ENCODE measurements at regions not wholly inside any gene's neighbourhood (a gene's known extent, or its start where the extent isn't known, plus 50 kb on each side); places are given as distances from the start of the nearest gene placed in this dataset.

DNA sequence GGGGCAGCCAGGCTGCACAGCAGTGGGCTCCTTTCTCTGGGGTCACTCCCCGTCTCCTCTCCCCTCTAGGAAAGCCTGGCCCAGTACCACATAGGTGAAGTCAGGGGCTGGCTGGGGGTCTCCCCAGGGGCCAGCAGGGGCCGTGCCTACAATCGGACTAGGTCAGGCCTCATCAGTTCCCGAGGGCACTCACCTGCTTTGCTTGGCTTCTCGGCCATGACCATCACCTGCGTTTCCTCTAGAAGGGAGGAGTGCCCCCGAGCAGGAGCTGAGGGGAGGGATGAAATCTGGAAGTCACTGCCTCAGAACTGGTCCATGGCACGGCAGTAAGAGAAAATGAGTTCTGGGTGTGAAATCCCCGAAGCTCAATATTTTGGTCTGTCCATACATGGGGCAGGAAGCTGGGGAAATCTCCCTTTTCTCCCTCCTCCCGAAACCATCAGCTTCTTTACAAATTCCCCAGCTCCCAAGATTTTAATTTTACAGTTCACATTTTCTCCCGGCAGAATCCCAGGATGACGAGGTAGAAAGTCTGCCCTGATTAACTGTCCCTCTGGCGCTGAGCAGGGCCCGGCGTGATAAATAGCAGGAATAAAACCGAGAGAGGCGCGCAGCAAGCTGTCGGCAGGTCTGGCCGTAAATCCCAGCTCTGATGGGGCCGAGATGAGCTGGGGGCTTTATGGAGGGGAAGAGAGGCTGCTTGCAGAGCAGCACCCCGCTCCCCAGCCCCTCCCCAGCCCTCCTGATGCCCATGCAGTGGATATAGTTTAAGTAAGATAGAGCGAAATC is 172.1 kb downstream of the RBFOX3 start:
- no peak for TF ChIP-seq POLR2AphosphoS5 (IDR thresholded peaks at IDR 0.05)
- TF ChIP-seq, protein P1, sequence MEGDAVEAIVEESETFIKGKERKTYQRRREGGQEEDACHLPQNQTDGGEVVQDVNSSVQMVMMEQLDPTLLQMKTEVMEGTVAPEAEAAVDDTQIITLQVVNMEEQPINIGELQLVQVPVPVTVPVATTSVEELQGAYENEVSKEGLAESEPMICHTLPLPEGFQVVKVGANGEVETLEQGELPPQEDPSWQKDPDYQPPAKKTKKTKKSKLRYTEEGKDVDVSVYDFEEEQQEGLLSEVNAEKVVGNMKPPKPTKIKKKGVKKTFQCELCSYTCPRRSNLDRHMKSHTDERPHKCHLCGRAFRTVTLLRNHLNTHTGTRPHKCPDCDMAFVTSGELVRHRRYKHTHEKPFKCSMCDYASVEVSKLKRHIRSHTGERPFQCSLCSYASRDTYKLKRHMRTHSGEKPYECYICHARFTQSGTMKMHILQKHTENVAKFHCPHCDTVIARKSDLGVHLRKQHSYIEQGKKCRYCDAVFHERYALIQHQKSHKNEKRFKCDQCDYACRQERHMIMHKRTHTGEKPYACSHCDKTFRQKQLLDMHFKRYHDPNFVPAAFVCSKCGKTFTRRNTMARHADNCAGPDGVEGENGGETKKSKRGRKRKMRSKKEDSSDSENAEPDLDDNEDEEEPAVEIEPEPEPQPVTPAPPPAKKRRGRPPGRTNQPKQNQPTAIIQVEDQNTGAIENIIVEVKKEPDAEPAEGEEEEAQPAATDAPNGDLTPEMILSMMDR (IDR thresholded peaks at IDR 0.05) = no peak
- no peak for TF ChIP-seq EP300 (IDR thresholded peaks at IDR 0.05)
- TF ChIP-seq POLR2A (IDR thresholded peaks at IDR 0.05) = no peak
- no peak for ATAC-seq
- Histone ChIP-seq H3K4me1 (no peaks in the 10 kb centered on the region), H3K4me3 (no peak overlapping the region), H3K36me3 (no peaks in the 10 kb centered on the region), H3K9me3 (peaks cover 0 to 8% (median 0%) of the 10 kb centered on the region in 3 donors), H3K27ac (no peak overlapping the region), H3K27me3 (peaks cover 66% of the 10 kb centered on the region)
- 71 to 100% methylated on average over 1 to 7 of the region's 23 CpGs for WGBS, 2 donors (ENCODE audit: low coverage in 1 of 2)

DNA sequence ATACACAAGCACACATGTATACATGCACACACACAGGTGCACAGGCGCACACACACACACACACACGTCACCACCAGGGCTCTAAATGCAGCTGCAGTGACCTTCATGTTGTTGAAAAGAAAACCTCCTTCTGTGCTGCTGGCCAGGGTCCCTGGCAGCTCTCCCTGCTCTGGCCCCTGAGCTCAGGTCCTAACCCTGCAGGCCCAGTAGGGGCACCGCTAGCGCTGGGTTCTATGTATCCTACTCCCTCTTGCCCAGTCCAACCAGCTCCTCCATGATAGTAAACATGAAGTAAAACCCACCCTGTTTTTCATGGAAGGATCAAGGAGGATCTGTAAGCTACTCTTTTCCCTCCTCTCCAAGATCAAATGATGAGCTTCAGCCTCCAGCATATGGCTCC is 172.8 kb downstream of the RBFOX3 start:
- H3K36me3 ChIP-seq = no peaks in the 10 kb centered on the region
- H3K9me3 ChIP-seq = peaks cover 0 to 8% (median 0%) of the 10 kb centered on the region in 3 donors
- H3K4me3 ChIP-seq = no peak overlapping the region
- no peak for ATAC-seq
- TF ChIP-seq, protein P1 (IDR thresholded peaks at IDR 0.05) = no peak
- TF ChIP-seq POLR2AphosphoS5 (IDR thresholded peaks at IDR 0.05) (no peak), POLR2A (IDR thresholded peaks at IDR 0.05) (no peak), EP300 (IDR thresholded peaks at IDR 0.05) (no peak)
- H3K4me1 ChIP-seq = no peaks in the 10 kb centered on the region
- peaks cover 73% of the 10 kb centered on the region for H3K27me3 ChIP-seq
- no peak overlapping the region for H3K27ac ChIP-seq
- 70 to 82% methylated on average over 2 of the region's 4 CpGs for WGBS, 2 donors (ENCODE audit: low coverage in 1 of 2)

DNA sequence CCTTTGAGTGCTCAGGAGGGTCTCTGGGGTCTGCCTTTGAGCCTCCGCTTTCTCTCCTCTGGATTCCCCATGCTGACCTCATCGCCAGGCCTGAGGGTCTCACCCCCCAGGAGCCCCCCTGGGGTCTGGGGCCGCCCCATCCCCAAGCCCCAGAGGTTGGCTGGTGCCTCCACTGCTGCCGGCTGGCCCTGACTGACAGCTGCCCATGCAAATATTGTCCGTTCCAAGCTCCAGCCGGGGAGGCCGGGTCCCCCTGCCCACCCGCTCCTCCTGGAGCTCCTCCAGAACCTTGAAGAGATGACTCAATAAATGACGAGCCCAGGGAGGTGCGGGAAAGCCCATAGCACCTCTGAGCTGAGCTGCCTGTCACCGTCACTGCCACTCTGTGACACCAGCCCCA is 173.8 kb downstream of the RBFOX3 start:
- Histone ChIP-seq H3K36me3 (no peaks in the 10 kb centered on the region), H3K9me3 (peaks cover 0 to 8% (median 0%) of the 10 kb centered on the region in 3 donors), H3K4me1 (no peaks in the 10 kb centered on the region), H3K27me3 (peaks cover 76% of the 10 kb centered on the region), H3K27ac (no peak overlapping the region), H3K4me3 (no peak overlapping the region)
- no peak for TF ChIP-seq POLR2AphosphoS5 (IDR thresholded peaks at IDR 0.05)
- no peak for TF ChIP-seq POLR2A (IDR thresholded peaks at IDR 0.05)
- TF ChIP-seq, protein P1 (IDR thresholded peaks at IDR 0.05) = no peak
- no peak for TF ChIP-seq EP300 (IDR thresholded peaks at IDR 0.05)
- no peak for ATAC-seq
- no CpG with 5 or more reads among the region's 11 CpGs for WGBS, 2 donors (ENCODE audit: low coverage in 1 of 2)

DNA sequence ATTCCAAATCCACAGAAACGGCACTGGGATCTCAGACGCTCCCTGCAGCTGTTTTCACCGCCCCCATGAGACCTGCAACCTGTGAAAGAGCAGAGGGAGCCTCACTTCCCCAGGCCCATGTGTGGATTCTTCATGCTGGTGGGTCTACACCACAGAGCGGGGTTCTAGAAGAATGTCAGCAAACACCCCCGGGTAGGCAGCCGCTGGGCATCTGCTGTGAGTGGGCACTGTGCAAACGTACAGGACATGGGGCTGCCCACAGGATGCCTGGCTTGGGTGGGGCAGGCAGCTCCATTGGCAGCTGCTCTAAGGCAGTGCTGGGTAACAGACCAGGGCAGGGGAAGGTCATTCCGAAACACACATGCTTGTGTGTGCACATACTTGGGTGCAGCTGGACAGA is 174.9 kb downstream of the RBFOX3 start:
- Histone ChIP-seq H3K4me3 (no peak overlapping the region), H3K27ac (no peak overlapping the region), H3K9me3 (peaks cover 0 to 8% (median 0%) of the 10 kb centered on the region in 3 donors), H3K36me3 (no peaks in the 10 kb centered on the region), H3K27me3 (peaks cover 77% of the 10 kb centered on the region), H3K4me1 (no peaks in the 10 kb centered on the region)
- no peak for TF ChIP-seq POLR2A (IDR thresholded peaks at IDR 0.05)
- TF ChIP-seq POLR2AphosphoS5 (IDR thresholded peaks at IDR 0.05) = no peak
- 60% methylated on average over 1 of the region's 8 CpGs; no CpG with 5 or more reads in 1 of the 2 donors for whole genome bisulfite sequencing, 2 donors (ENCODE audit: low coverage in 1 of 2)
- no peak for ATAC-seq

DNA sequence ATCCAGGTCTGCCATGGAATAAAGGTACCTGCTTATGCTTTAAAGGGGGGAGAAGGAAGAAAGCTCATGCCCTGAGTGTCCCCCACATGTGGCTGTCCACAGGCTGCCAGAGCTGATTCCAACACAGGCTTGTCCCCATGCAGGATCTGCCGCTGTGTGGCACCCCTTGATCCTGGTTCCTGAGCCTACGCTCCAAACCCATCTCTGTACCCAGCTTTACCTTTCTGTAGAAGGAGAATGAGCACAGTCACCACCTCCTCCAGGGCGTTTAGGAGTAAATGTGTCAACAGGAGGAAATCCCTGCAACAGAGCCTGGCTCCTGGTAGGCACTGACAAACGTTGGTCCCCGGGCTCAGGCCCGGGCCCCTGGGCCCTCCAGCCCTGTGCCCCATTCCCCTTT is 175.6 kb downstream of the RBFOX3 start:
- Histone ChIP-seq H3K4me1 (no peaks in the 10 kb centered on the region), H3K9me3 (peaks cover 0 to 8% (median 0%) of the 10 kb centered on the region in 3 donors), H3K36me3 (no peaks in the 10 kb centered on the region), H3K27ac (no peak overlapping the region), H3K4me3 (no peak overlapping the region), H3K27me3 (peaks cover 70% of the 10 kb centered on the region)
- ATAC-seq = no peak
- no peak for TF ChIP-seq EP300 (IDR thresholded peaks at IDR 0.05)
- no peak for TF ChIP-seq POLR2AphosphoS5 (IDR thresholded peaks at IDR 0.05)
- TF ChIP-seq POLR2A (IDR thresholded peaks at IDR 0.05) = no peak
- TF ChIP-seq, protein P1 (IDR thresholded peaks at IDR 0.05) = no peak
- 66% methylated on average over 3 of the region's 6 CpGs; no CpG with 5 or more reads in 1 of the 2 donors for WGBS, 2 donors (ENCODE audit: low coverage in 1 of 2)
